Kidney epithelial cell (primary cell): ENCODE measurements at regions not wholly inside any gene's neighbourhood (a gene's known extent, or its start where the extent isn't known, plus 50 kb on each side); places are given as distances from the start of the nearest gene placed in this dataset.

ENCODE experiments used
- DNase-seq: peaks from one replicate; pipeline ENCODE4 v3.0.0-alpha.2; 2010; ENCODE audit warnings: low read depth
- H3K27me3 ChIP-seq: 2 replicates; pipeline ENCODE4 v1.6.0; 2011; ENCODE audit warnings: low read length; ENCODE audit not compliant: control insufficient read depth, insufficient read depth
- H3K36me3 ChIP-seq: 2 replicates; pipeline ENCODE4 v1.5.1; 2011; ENCODE audit warnings: low read length; ENCODE audit not compliant: control insufficient read depth, insufficient read depth
- H3K4me3 ChIP-seq: 2 replicates; pipeline ENCODE4 v1.5.1; 2011; ENCODE audit warnings: low read depth, mild to moderate bottlenecking, control low read depth, low read length
- CTCF ChIP-seq: IDR thresholded peaks from 2 replicates; pipeline ENCODE4 v1.5.1; 2011; ENCODE audit warnings: mild to moderate bottlenecking, moderate library complexity, low read length, control low read depth, inconsistent platforms; ENCODE audit not compliant: insufficient read depth, poor library complexity, severe bottlenecking

- no peak for TF ChIP-seq CTCF
- Histone ChIP-seq H3K4me3 (no peak overlapping the region), H3K27me3 (no peaks in the 10 kb centered on the region), H3K36me3 (no peaks in the 10 kb centered on the region)
- no peak for DNase-seq
These were observed 129.6 kb upstream of the PRLR start for GRCh38 chr5:35359859-35360258.

GRCh38 chr5:35357973-35358372 lies 127.7 kb upstream of the PRLR start:
- DNase-seq = no peak
- Histone ChIP-seq H3K27me3 (no peaks in the 10 kb centered on the region), H3K4me3 (no peak overlapping the region), H3K36me3 (no peaks in the 10 kb centered on the region)
- no peak for TF ChIP-seq CTCF

- TF ChIP-seq CTCF = no peak
These were observed 126.4 kb upstream of the PRLR start for GRCh38 chr5:35356725-35357124.

GRCh38 chr5:35354751-35355150 lies 124.5 kb upstream of the PRLR start:
- DNase-seq = no peak
- Histone ChIP-seq H3K36me3 (no peaks in the 10 kb centered on the region), H3K4me3 (no peak overlapping the region), H3K27me3 (no peaks in the 10 kb centered on the region)
- TF ChIP-seq CTCF = no peak

More at GRCh38 chr5:35356725-35357124, 126.4 kb upstream of the PRLR start:
- no peak for DNase-seq
- H3K4me3 ChIP-seq = no peak overlapping the region
- no peaks in the 10 kb centered on the region for H3K27me3 ChIP-seq
- H3K36me3 ChIP-seq = no peaks in the 10 kb centered on the region

- Histone ChIP-seq H3K36me3 (no peaks in the 10 kb centered on the region), H3K4me3 (no peak overlapping the region), H3K27me3 (no peaks in the 10 kb centered on the region)
- no peak for DNase-seq
- TF ChIP-seq CTCF = no peak
These were observed 114.9 kb upstream of the PRLR start for GRCh38 chr5:35345222-35345621.

GRCh38 chr5:35342664-35343063 lies 112.4 kb upstream of the PRLR start:
- Histone ChIP-seq H3K36me3 (no peaks in the 10 kb centered on the region), H3K27me3 (no peaks in the 10 kb centered on the region), H3K4me3 (no peak overlapping the region)
- no peak for DNase-seq
- no peak for TF ChIP-seq CTCF
